ENCODE measurements at regions not wholly inside any gene's neighbourhood (a gene's known extent, or its start where the extent isn't known, plus 50 kb on each side); places are given as distances from the start of the nearest gene placed in this dataset.

- TF ChIP-seq CTCF (IDR thresholded peaks at IDR 0.05) (no peak), POLR2A (IDR thresholded peaks at IDR 0.05) (no peak)
Measured at GRCh38 chr11:134901955-134902918, 490.2 kb upstream of the B3GAT1 start.

Data from right lobe of liver (tissue), 4 donors.